ENCODE measurements at regions not wholly inside any gene's neighbourhood (a gene's known extent, or its start where the extent isn't known, plus 50 kb on each side); places are given as distances from the start of the nearest gene placed in this dataset.

DNA sequence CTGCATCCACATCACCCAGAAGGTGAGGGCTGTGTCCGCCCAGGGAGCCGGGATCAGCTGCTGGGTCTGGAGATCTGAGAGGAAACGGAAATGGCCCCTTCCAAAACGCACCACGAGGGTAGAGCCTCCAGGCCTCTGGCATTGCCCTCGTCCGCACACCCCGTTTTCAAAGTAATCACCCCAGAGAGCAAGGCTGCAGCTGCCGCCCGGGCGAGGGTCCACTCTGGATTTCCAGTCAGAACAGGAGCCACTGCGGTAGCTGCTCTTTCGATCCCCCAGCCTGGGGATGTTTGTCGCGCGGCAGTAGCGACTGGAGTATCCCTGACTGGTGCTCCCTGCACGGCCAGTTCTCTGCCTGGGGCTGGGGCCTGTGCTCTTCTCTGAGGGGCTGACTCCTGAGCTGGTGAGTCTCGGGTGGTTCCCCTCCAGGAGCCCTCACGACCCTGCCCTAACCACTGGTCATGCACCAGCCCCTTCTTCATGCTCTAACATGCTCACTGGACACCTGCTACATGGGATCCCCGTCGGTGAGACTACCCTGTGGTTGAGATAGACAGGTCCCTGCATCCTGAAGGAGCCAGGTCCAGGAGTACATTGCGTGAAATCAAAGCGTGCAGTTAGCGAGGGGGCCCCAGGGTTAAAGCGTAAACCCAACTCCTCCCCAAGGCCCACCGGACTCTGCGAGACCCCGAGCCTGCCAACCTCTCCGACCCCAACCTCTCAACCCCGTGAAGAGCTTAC lies 99.2 kb downstream of the FOXL3 start:
- H2AFZ ChIP-seq (ENCODE audit: low read depth, low read length, poor library complexity, severe bottlenecking): no peak overlapping the region
- no peak overlapping the region for H3K9ac ChIP-seq (ENCODE audit: low read length)
- ChIA-PET CTCF (no interaction called here), POLR2A (no interaction called here), RAD21 (ENCODE audit: low non-redundant PET in 1 of 2, low total read pairs in 2 of 2, uncharacterized antibody in 2 of 2, unreplicated experiment in 2 of 2) (no interaction called here)
- H3K36me3 ChIP-seq (ENCODE audit: control insufficient read depth in 1 of 2, insufficient read depth in 2 of 2, low read length in 2 of 2): no peaks in the 10 kb centered on the region
- no peaks in the 10 kb centered on the region for H3K9me2 ChIP-seq (ENCODE audit: insufficient read depth)
- no peaks in the 10 kb centered on the region for H3K27me3 ChIP-seq (ENCODE audit: insufficient read depth, low read length)
- no peak for DNase-seq (ENCODE audit: low read depth, low spot score)
- H3K27ac ChIP-seq (ENCODE audit: low read depth, low read length): no peak overlapping the region
- TF ChIP-seq TCF7L2 (IDR thresholded peaks at IDR 0.05; ENCODE audit: borderline replicate concordance, extremely low read depth, insufficient read depth, insufficient read length) (no peak), POLR2A (IDR thresholded peaks at IDR 0.05; ENCODE audit: borderline replicate concordance, extremely low read depth, insufficient read depth, insufficient read length) (no peak), ZNF274 (IDR thresholded peaks at IDR 0.05; ENCODE audit: low read depth, low read length) (no peak), CEBPB (IDR thresholded peaks at IDR 0.05; ENCODE audit: low read depth) (no peak), EGR1 (IDR thresholded peaks at IDR 0.05; ENCODE audit: low read depth) (no peak)
- TF ChIP-seq, protein P1, sequence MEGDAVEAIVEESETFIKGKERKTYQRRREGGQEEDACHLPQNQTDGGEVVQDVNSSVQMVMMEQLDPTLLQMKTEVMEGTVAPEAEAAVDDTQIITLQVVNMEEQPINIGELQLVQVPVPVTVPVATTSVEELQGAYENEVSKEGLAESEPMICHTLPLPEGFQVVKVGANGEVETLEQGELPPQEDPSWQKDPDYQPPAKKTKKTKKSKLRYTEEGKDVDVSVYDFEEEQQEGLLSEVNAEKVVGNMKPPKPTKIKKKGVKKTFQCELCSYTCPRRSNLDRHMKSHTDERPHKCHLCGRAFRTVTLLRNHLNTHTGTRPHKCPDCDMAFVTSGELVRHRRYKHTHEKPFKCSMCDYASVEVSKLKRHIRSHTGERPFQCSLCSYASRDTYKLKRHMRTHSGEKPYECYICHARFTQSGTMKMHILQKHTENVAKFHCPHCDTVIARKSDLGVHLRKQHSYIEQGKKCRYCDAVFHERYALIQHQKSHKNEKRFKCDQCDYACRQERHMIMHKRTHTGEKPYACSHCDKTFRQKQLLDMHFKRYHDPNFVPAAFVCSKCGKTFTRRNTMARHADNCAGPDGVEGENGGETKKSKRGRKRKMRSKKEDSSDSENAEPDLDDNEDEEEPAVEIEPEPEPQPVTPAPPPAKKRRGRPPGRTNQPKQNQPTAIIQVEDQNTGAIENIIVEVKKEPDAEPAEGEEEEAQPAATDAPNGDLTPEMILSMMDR (IDR thresholded peaks at IDR 0.05 in 2 of 3, conservative IDR thresholded peaks at IDR 0.05 in 1 of 3; ENCODE audit: borderline replicate concordance in 1 of 3, insufficient read depth in 1 of 3, low read depth in 2 of 3, low read length in 2 of 3): no peak
- no peaks in the 10 kb centered on the region for H3K4me1 ChIP-seq (ENCODE audit: control insufficient read depth in 1 of 2, insufficient read depth in 2 of 2, low read length in 2 of 2)
- no peak overlapping the region for H3K4me2 ChIP-seq (ENCODE audit: low read length)
- H3K9me3 ChIP-seq (ENCODE audit: control insufficient read depth in 1 of 2, insufficient read depth in 1 of 2, low read depth in 1 of 2, low read length in 2 of 2): peaks cover 2 to 9% of the 10 kb centered on the region in 2 experiments; a peak in 2 of 4 replicates
- no peaks in the 10 kb centered on the region for H3K79me2 ChIP-seq (ENCODE audit: insufficient read depth, low read length)
- intact Hi-C loops (cut with micrococcal nuclease): no loop called here
- H4K20me1 ChIP-seq (ENCODE audit: insufficient read depth): no peaks in the 10 kb centered on the region
- no peak for ATAC-seq
- BruUV-seq (replicated peaks): no TSS peak
- no peak overlapping the region for H3K4me3 ChIP-seq (replicated peaks in 1 of 2; ENCODE audit: low read depth in 1 of 2, low read length in 2 of 2)
